ENCODE measurements at regions not wholly inside any gene's neighbourhood (a gene's known extent, or its start where the extent isn't known, plus 50 kb on each side); places are given as distances from the start of the nearest gene placed in this dataset.

DNA sequence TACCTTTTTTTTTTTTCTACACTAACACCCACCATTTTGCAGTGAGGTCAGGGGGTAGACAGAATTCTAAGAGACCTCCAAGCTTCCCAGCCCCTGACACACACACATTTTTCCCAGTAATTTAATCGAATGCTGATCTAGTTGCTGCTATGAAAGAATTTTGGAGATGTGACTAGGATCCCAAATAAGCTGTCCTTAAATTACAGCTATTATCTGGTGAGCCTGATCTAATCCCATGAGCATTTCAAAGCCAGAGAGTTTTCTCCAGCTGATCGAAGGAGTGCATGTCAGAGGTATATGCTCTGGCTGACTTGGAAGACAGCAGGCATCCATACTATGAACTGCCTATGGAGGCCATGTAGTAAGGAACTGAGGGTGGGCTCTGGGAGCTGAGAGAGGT, 503.8 kb upstream of the MARCKS start:
- Histone ChIP-seq H3K79me2 (ENCODE audit: control insufficient read depth, insufficient read depth, low read length) (no peaks in the 10 kb centered on the region), H3K36me3 (ENCODE audit: control insufficient read depth in 2 of 2, extremely low read depth in 1 of 2, insufficient read depth in 2 of 2, low read length in 2 of 2) (no peaks in the 10 kb centered on the region), H3K4me2 (ENCODE audit: insufficient read depth, low read length) (no peak overlapping the region), H3K4me3 (replicated peaks in 1 of 3; ENCODE audit: insufficient read depth in 1 of 3, low read depth in 1 of 3, low read length in 3 of 3) (no peak overlapping the region), H2AFZ (ENCODE audit: low read depth, low read length) (no peak overlapping the region), H3K9me1 (replicated peaks; ENCODE audit: control insufficient read depth, extremely low read depth, insufficient read depth, low read length) (no peaks in the 10 kb centered on the region), H3K27ac (ENCODE audit: insufficient read depth, low read depth, low read length) (no peak overlapping the region), H3K9me3 (replicated peaks; ENCODE audit: control insufficient read depth, insufficient read depth, low read length) (no peaks in the 10 kb centered on the region), H4K20me1 (replicated peaks; ENCODE audit: control insufficient read depth, extremely low read depth, insufficient read depth, low read length) (no peaks in the 10 kb centered on the region), H3K27me3 (ENCODE audit: control insufficient read depth in 2 of 2, insufficient read depth in 2 of 2, low read length in 2 of 2) (no peaks in the 10 kb centered on the region), H3K4me1 (ENCODE audit: control insufficient read depth, extremely low read depth, insufficient read depth, low read length) (peaks cover 32% of the 10 kb centered on the region), H3K9ac (replicated peaks; ENCODE audit: extremely low read depth, insufficient read depth, low read length) (no peak overlapping the region)
- CTCF ChIA-PET: no interaction called here
- POLR2A ChIA-PET: no interaction called here
- DNase-seq (ENCODE audit: low read depth, low spot score) (no peak), FAIRE-seq (no peak)
- no TSS peak for BruUV-seq (replicated peaks)
- dilution Hi-C loops (cut with MboI; ENCODE audit: extremely low pct_ligation_motif_present, low sequenced_read_pairs) (no loop called here), intact Hi-C loops (cut with micrococcal nuclease) (loop anchor here (5.0 kb wide), 1 partner anchor 504 kb away; the partner anchor contains the start of gene MARCKS)
- TF ChIP-seq FOS (IDR thresholded peaks at IDR 0.05; ENCODE audit: borderline replicate concordance, insufficient read depth, low read length): no peak
- TF ChIP-seq GATA2 (IDR thresholded peaks at IDR 0.05; ENCODE audit: insufficient read depth, insufficient read length, low read depth, low read length): no peak
- no peak for TF ChIP-seq MYC (IDR thresholded peaks at IDR 0.05; ENCODE audit: low read depth, low read length)
- TF ChIP-seq CTCF (IDR thresholded peaks at IDR 0.05; ENCODE audit: extremely low read depth in 1 of 2, insufficient read depth in 1 of 2, low read depth in 1 of 2, low read length in 2 of 2): no peak
- no peak for TF ChIP-seq POLR2A (IDR thresholded peaks at IDR 0.05; ENCODE audit: low read depth, low read length)
- TF ChIP-seq POLR2AphosphoS5 (IDR thresholded peaks at IDR 0.05; ENCODE audit: insufficient read depth, low read depth, low read length): no peak
- TF ChIP-seq, protein P1, sequence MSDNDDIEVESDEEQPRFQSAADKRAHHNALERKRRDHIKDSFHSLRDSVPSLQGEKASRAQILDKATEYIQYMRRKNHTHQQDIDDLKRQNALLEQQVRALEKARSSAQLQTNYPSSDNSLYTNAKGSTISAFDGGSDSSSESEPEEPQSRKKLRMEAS (IDR thresholded peaks at IDR 0.05; ENCODE audit: insufficient read depth, insufficient read length): no peak
- TF ChIP-seq JUN (IDR thresholded peaks at IDR 0.05; ENCODE audit: borderline replicate concordance, insufficient read depth, insufficient read length, low read depth): no peak
- no peak for TF ChIP-seq EZH2 (IDR thresholded peaks at IDR 0.05; ENCODE audit: borderline replicate concordance, low read depth, low read length, severe bottlenecking)

All from endothelial cell of umbilical vein (primary cell).